DMS153 treated with DMSO at 0.1 percent for 48 hours (cell line): ENCODE measurements at regions not wholly inside any gene's neighbourhood (a gene's known extent, or its start where the extent isn't known, plus 50 kb on each side); places are given as distances from the start of the nearest gene placed in this dataset.
"Not testable (repeated sequence)": the region's sequence is repeated elsewhere in the genome, so short reads cannot be mapped to it uniquely, and the experiment has no call there.

Experiments used
- DNase-seq: peaks from one replicate; lab custom pipeline; 2025; ENCODE audit not compliant: unreplicated experiment; lab: John Stamatoyannopoulos, UW

DNA sequence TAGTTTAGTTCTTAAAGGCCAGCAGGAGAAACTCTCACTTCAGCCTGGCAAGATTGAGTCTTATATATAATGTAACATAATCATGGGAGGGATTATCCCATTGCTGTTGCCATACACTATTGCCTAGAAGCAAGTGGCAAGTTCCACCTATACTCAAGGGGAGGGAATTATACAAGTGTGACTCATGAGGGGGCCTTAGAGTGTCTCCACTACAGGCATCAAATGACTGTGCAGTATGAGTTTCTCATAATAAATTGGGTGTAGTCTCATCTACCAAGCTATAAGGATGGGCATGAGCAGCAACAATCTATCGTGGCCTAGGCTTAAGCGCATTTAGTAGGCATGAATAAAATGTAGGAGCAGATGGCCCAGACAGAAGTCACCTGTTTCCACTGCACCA lies 89.1 kb upstream of the C1GALT1C1 start:
- DNase-seq, result no peak

DNA sequence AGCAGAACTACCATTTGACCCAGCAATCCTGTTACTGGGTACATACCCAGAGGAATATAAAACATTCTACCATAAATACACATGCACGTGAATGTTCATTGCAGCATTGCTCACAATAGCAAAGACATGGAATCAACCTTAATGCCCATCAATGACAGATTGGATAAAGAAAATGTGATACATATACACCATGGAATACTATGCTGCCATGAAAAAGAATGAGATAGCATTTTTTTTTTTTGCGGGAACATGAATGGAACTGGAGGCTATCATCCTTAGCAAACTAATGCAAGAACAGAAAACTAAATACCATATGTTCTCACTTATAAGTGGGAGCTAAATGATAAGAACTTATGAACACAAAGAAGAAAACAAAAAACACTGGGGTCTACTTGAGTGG lies 72.5 kb upstream of the C1GALT1C1 start:
- not testable (repeated sequence) for DNase-seq

DNA sequence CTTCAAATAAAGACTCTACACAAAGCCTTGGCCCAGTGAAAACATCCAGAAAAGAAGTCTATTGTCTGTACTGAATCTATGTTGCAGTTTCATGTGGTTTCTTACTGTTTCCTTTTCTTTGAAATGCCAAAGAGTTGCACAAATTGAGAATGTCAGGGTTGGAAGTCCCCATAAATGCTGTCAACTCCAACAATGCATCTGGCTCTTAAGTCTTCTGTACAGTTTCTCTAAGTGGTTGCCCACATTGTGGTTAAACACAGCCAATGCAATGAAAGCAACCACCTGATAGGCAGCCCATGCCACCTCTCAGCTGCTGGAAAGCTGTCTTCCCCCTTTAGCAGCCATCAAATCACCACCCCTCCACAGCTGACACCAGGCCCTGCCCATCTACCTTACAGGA lies 67.2 kb upstream of the C1GALT1C1 start:
- DNase-seq, result no peak

DNA sequence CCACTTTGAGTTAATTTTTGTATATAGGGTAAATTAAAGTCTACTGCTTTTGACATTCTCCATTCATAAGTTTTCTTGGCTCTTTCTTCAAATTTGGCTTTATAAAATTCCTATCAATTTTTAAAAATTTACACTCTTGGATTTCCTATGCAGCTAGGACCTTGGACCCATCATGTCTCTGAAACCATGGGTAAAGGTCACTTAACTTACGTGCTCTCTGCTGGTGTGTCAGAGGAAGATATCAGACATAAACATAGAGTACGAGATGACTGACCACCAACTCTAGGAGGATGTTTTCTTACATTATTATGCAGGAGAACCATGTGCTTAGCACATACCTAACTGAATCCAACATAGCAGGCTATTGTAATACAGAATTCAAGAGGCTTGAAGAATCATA lies 62.5 kb upstream of the C1GALT1C1 start:
- no peak for DNase-seq

DNA sequence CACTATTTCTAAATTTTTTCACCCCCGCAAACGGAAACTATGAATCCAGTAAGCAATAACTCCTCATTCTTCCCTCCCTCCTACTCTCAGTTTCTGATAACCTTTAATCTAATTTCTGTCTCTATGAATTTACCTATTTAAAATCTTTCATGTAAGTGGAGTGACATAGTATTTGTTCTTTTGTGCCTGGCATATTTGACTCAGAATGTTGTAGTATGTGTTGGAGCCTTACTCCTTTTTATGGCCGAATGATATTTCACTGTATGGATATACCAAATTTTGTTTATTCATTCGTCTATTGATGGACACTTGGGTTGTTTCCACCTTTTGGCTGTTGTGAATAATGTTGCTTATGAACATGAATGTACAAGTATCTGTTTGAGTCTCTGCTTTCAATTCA lies 61.1 kb upstream of the C1GALT1C1 start:
- no peak for DNase-seq

DNA sequence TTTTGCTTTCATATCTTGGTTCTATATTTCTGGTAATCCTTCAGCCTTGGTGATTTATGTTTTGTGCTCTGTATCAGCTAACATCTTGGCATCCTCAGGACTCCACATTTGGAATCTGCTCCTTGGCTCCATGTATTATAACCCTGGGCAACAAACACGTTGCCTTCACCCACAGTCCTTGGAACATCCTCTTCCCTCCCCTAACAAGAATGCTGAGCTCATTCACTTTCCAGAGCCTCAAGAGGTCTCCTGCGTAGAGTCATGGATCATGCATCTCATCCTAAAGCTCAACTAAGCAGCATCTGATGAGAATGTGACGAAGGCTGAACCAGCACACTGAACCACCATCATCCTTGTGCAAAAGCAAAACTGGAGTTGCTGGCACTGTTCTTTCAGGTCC lies 60.5 kb upstream of the C1GALT1C1 start:
- no peak for DNase-seq

DNA sequence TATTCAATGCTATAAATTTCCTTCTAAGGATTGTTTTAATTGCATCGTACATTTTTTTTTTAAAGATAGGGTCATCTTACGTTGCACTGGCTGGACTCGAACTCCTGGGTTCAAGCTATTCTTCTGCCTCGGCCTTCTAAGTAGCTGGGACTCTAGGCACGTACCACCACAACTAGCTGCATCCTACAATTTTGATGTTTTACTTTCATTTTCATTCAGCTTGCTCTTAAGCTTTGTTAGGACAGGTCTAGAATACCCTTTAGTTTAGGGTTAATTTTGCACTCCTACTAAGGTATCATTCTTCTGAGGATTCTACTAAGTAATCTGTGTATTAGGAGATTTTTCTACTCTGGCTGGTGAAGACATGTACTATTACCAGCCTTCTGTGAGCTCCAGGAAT lies 50.2 kb upstream of the C1GALT1C1 start:
- no peak for DNase-seq
